Common myeloid progenitor, CD34-positive (primary cell): ENCODE measurements at regions not wholly inside any gene's neighbourhood (a gene's known extent, or its start where the extent isn't known, plus 50 kb on each side); places are given as distances from the start of the nearest gene placed in this dataset.

ENCODE experiments used
- CTCF ChIA-PET: fragments of 350-600 bp; sonication (Branson Sonifier 250); formaldehyde crosslinking; loops from one replicate; lab custom pipeline; 2021; ENCODE audit warnings: antibody characterized with exemption; lab: Charles Lee
- POLR2A ChIA-PET: fragments of 350-600 bp; sonication (Branson Sonifier 250); formaldehyde crosslinking; loops from one replicate; lab custom pipeline; 2021; ENCODE audit warnings: antibody characterized with exemption; lab: Charles Lee
- DNase-seq, 3 donors: peaks; one replicate each; pipeline versions ENCODE4 v3.0.0 to v3.0.0-alpha.2; 2013
- H3K27ac ChIP-seq, 2 experiments: 1 replicate in 1 of 2; 2 replicates in 1 of 2; pipeline ENCODE4 v1.7.0; 2013; ENCODE audit warnings: inconsistent platforms in 2 of 2, low read length in 2 of 2, mild to moderate bottlenecking in 2 of 2, low read depth in 1 of 2, moderate library complexity in 1 of 2; ENCODE audit not compliant: severe bottlenecking in 2 of 2, insufficient read depth in 1 of 2, poor library complexity in 1 of 2
- H3K27me3 ChIP-seq, 5 experiments: replicated peaks in 2 of 5; 1 replicate in 3 of 5; 2 replicates in 2 of 5; pipeline versions ENCODE4 v1.6.1 to v1.7.0; 2013; ENCODE audit warnings: low read length in 4 of 5, mild to moderate bottlenecking in 2 of 5, moderate library complexity in 2 of 5, inconsistent platforms in 1 of 5; ENCODE audit not compliant: insufficient read depth in 5 of 5, control insufficient read depth in 4 of 5
- H3K36me3 ChIP-seq, 4 experiments: 1 replicate in 2 of 4; 2 replicates in 2 of 4; pipeline versions ENCODE4 v1.6.1 to v1.7.0; 2013; ENCODE audit warnings: low read length in 3 of 4, control low read depth in 1 of 4, mild to moderate bottlenecking in 1 of 4; ENCODE audit not compliant: control insufficient read depth in 4 of 4, insufficient read depth in 4 of 4
- H3K4me1 ChIP-seq, 4 experiments: 1 replicate in 3 of 4; 2 replicates in 1 of 4; pipeline versions ENCODE4 v1.6.1 to v1.7.1; 2013; ENCODE audit warnings: low read length in 3 of 4, mild to moderate bottlenecking in 3 of 4, control low read depth in 1 of 4, inconsistent platforms in 1 of 4, moderate library complexity in 1 of 4; ENCODE audit not compliant: control insufficient read depth in 4 of 4, insufficient read depth in 4 of 4; ENCODE audit errors: control extremely low read depth in 1 of 4
- H3K4me3 ChIP-seq, 7 experiments: 1 replicate in 4 of 7; 2 replicates in 3 of 7; pipeline versions ENCODE4 v1.5.1 to v1.7.0; 2013; ENCODE audit warnings: mild to moderate bottlenecking in 7 of 7, low read length in 6 of 7, moderate library complexity in 6 of 7, inconsistent platforms in 2 of 7, low read depth in 2 of 7, control low read depth in 1 of 7; ENCODE audit not compliant: insufficient read depth in 4 of 7, control insufficient read depth in 1 of 7; ENCODE audit errors: extremely low read depth in 1 of 7
- H3K9me3 ChIP-seq, 5 experiments: 1 replicate in 4 of 5; 2 replicates in 1 of 5; pipeline versions ENCODE4 v1.6.1 to v1.7.1; 2013; ENCODE audit warnings: low read length in 4 of 5, mild to moderate bottlenecking in 2 of 5, inconsistent platforms in 1 of 5, low read depth in 1 of 5, moderate library complexity in 1 of 5; ENCODE audit not compliant: control insufficient read depth in 4 of 5, insufficient read depth in 2 of 5; ENCODE audit errors: control extremely low read depth in 1 of 5
- WGBS: methylation state at CpG from one replicate; pipeline ENCODE4 v1.1.5; 2013; ENCODE audit not compliant: insufficient coverage; 5-methylcytosine and 5-hydroxymethylcytosine counted together

DNA sequence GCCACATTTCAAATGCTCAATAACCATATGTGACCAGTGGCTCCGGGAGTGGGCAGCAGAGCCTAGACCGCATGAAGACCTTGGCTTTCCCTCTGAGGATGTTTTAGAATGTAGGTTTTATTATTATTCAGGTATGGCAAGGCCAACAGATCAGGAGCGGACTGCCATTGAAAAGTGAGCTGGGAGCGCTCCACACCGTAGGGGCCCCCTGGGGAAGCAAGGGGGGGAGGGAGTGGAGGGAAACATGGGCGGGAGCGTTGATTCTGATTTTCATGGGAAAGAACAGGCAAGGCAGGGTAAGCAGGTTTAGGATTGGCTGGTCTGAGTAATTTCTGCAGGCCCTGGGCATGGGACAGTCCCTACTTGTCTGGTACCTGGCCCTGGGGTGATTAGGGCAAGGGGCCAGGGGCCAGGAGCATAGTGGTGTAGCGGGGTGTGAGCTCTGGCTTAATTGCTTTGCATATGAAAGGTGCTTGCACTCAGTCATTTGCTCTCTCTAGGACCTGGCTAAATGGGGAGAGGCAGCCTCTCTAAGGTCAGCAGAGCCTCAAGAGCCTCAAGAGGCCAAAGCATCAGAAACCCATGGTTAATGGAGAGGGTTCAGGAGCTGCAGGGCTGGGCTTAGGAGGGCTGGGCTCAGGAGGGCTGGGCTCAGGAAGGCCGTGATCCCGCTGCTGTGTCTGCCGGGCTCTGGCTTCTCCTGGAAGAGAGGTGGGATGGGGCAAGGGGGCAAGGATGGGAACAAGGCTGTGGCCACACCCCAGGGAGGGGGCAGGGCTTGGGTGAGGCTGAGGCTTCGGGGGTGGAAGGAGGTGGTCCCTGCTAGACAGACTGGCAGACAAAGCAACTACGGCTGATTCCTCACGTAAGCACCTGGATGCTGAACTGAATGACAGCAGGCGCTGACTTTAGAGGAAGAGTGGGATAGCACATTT is 82.0 kb upstream of the WASF3 start:
- Histone ChIP-seq H3K9me3 (no peaks in the 10 kb centered on the region), H3K36me3 (no peaks in the 10 kb centered on the region), H3K27me3 (peaks cover 0 to 2% (median 0%) of the 10 kb centered on the region in 5 experiments), H3K4me1 (peaks cover 0 to 10% (median 10%) of the 10 kb centered on the region in 4 experiments), H3K27ac (no peak overlapping the region), H3K4me3 (peak overlapping the region in 3 of 7 experiments; percentile 38 to 67 (median 61))
- WGBS, result 89% methylated on average over 4 of the region's 15 CpGs
- ChIA-PET CTCF (no interaction called here), POLR2A (interaction anchor here (0.7 kb wide), 1 partner anchor 136 kb away, joined by 4 read pairs; no protein-coding TSS in a partner anchor)
- DNase-seq, result no peak

GRCh38 chr13:26476111-26476781 is 81.2 kb upstream of the WASF3 start:
- peaks cover 0 to 10% (median 10%) of the 10 kb centered on the region in 4 experiments for H3K4me1 ChIP-seq
- peak in 2 of 3 donors; percentile 9 to 26 for DNase-seq
- H3K9me3 ChIP-seq, result no peaks in the 10 kb centered on the region
- no peak overlapping the region for H3K27ac ChIP-seq
- no peaks in the 10 kb centered on the region for H3K27me3 ChIP-seq
- ChIA-PET POLR2A (no interaction called here), CTCF (no interaction called here)
- WGBS, result 0% methylated on average over 3 of the region's 20 CpGs
- H3K36me3 ChIP-seq, result no peaks in the 10 kb centered on the region
- peak overlapping the region in 5 of 7 experiments; percentile 32 to 67 (median 41) for H3K4me3 ChIP-seq

GRCh38 chr13:26476782-26477142 is 80.7 kb upstream of the WASF3 start:
- no peak for DNase-seq
- H3K36me3 ChIP-seq, result no peaks in the 10 kb centered on the region
- H3K27ac ChIP-seq, result no peak overlapping the region
- no peaks in the 10 kb centered on the region for H3K27me3 ChIP-seq
- peak overlapping the region in 3 of 7 experiments; percentile 38 to 67 (median 41) for H3K4me3 ChIP-seq
- ChIA-PET POLR2A (no interaction called here), CTCF (no interaction called here)
- H3K9me3 ChIP-seq, result no peaks in the 10 kb centered on the region
- peaks cover 0 to 10% (median 10%) of the 10 kb centered on the region in 4 experiments for H3K4me1 ChIP-seq
- WGBS, result no CpG with 5 or more reads among the region's 3 CpGs

DNA sequence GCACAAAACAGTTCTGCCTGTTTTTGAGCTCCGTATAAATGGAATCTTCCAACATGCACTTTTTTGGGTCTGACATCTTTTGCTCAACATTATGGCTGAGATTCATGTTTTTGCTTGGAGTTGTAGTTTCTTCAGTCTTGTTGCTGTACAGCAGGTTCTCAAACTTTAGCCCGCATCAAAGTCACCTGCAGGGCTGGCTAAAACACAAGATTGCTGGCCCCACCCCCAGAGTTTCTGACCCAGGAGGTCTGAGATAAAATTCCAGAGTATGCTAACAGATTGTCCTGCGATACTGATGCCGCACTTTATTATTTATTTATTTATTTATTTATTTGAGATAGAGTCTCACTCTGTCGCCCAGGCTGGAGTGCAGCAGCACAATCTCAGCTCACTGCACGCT is 79.8 kb upstream of the WASF3 start:
- H3K27me3 ChIP-seq, result no peaks in the 10 kb centered on the region
- WGBS, result no CpG with 5 or more reads among the region's 6 CpGs
- no peaks in the 10 kb centered on the region for H3K9me3 ChIP-seq
- peaks cover 0 to 10% (median 10%) of the 10 kb centered on the region in 4 experiments for H3K4me1 ChIP-seq
- no peak for DNase-seq
- ChIA-PET CTCF (no interaction called here), POLR2A (no interaction called here)
- H3K27ac ChIP-seq, result no peak overlapping the region
- no peaks in the 10 kb centered on the region for H3K36me3 ChIP-seq
- no peak overlapping the region for H3K4me3 ChIP-seq

GRCh38 chr13:26480246-26480855 is 77.1 kb upstream of the WASF3 start:
- Histone ChIP-seq H3K9me3 (no peaks in the 10 kb centered on the region), H3K27ac (no peak overlapping the region), H3K36me3 (no peaks in the 10 kb centered on the region), H3K4me3 (no peak overlapping the region), H3K4me1 (peaks cover 0 to 10% (median 10%) of the 10 kb centered on the region in 4 experiments), H3K27me3 (no peaks in the 10 kb centered on the region)
- DNase-seq, result no peak
- 89% methylated on average over 9 of the region's 10 CpGs for WGBS
- ChIA-PET POLR2A (no interaction called here), CTCF (interaction anchor here (0.6 kb wide), 1 partner anchor 317 kb away, joined by 3 read pairs; no protein-coding TSS in a partner anchor)

GRCh38 chr13:26482451-26483197 is 74.9 kb upstream of the WASF3 start:
- Histone ChIP-seq H3K36me3 (no peaks in the 10 kb centered on the region), H3K27me3 (no peaks in the 10 kb centered on the region), H3K27ac (no peak overlapping the region), H3K4me3 (peak overlapping the region in 4 of 7 experiments; percentile 50 to 71 (median 58)), H3K4me1 (no peaks in the 10 kb centered on the region), H3K9me3 (no peaks in the 10 kb centered on the region)
- ChIA-PET CTCF (interaction anchor here (0.6 to 2.4 kb wide), 13 partner anchors 11 to 1397 kb away, joined by 3 to 17 read pairs (median 4); no protein-coding TSS in a partner anchor), POLR2A (interaction anchor here (0.7 kb wide), 1 partner anchor 253 kb away, joined by 3 read pairs; no protein-coding TSS in a partner anchor)
- DNase-seq, result peak; percentile 86 to 93 (median 91)
- no CpG with 5 or more reads among the region's 3 CpGs for WGBS
